Left renal cortex interstitium (tissue), 4 donors: ENCODE measurements at regions not wholly inside any gene's neighbourhood (a gene's known extent, or its start where the extent isn't known, plus 50 kb on each side); places are given as distances from the start of the nearest gene placed in this dataset.

Source experiments
- DNase-seq, 4 donors: peaks; one replicate each; pipeline ENCODE4 v3.0.0-alpha.2; 2013; ENCODE audit warnings: low read depth in 4 of 4, low spot score in 2 of 4, missing footprints in 1 of 4

DNA sequence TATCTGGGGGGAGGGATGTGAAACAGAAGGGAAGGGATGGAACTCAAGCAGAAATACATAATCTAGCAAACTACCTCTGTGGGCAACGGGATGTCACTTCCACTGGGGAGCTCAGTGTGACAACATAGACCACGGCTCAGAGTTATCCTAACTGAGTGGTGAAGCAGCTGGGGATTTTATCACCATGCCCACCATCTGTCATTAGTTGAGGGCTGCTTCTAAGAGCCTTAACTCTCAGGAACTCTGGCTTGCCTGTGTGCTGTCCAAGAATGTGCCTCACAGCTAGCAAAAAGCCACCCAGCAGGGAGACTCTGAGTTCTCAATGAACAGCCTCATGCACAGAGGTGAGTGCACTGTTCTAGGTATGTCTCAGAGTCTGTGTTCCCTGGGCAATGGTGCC, 90.6 kb upstream of the CXCL14 start:
- no peak for DNase-seq

DNA sequence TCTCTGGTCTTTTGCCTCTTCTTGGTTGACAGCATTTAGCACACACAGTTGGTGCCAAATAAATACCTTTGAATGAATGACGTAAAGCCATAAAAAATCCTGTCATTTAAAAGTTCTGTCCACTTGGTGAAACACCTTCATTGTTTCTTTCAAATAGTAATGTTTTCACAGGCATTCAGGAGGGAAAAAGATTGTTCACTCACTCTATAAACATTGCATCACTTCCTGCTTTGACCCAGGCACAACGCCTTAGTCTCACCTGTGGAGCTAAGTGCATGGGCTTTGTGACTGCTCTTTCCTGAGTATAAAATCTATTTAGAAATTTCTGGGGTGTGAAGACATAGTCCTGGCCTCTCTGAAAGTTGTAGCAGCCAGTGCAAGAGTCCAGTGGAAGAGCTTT, 88.9 kb upstream of the CXCL14 start:
- no peak for DNase-seq

DNA sequence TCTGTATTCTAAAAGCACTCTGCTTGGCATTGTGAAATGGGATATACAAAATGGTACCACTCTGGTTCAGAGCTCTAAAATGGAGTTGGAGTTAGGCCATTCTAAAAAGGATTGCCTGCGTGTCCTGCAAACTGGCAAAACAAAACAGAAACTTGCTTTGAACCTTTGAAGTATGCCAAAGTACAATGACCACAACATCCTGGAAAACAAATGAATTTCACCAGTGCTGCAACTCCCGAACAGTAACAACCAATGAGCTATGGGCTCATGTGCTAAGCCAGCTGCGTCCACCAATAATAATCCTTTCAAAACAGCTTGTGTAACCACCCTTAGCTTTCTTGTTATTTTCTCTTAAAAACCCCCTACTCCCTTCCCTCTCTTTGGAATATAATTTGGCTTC, 88.4 kb upstream of the CXCL14 start:
- DNase-seq, result no peak

DNA sequence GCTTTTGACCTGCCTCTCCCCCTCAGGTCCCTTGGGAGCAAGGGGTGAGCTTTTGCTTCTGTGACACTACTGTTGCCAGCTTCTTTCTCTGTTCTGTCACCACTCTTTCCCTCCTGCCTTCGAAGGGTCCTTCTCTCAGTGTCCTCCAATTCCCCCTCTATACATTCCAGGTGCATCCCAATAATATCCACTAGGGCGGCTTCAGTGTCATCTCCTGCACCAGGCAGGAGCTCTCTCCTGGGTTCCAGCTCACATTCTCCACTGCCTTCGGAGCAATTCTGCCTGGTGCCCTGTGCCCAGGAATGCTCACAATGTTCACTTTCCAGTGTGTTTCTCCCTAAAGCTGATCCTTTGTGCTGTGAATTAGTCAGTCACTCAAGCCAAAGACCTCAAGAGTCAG, 83.9 kb upstream of the CXCL14 start:
- no peak for DNase-seq

DNA sequence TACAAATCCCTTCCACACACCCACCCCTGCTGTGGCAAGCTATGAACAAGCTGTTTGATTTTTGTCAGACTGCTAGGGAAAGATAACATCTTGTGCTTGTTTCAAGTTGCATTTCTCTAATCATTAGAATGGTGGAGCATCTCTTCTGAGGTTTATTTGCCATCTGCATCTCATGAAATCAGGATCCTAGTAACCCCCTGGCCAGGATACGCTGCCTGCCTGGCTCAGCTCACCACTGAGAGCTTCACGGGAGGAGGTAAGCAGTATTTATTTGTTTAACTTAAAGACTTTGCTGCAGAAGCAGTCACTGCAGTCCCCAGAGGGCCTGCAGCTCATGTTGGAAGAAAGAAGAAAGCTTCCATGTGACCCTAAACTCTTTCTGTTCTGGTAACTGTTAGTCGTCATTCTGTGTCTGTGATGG, 83.3 kb upstream of the CXCL14 start:
- DNase-seq, result no peak

DNA sequence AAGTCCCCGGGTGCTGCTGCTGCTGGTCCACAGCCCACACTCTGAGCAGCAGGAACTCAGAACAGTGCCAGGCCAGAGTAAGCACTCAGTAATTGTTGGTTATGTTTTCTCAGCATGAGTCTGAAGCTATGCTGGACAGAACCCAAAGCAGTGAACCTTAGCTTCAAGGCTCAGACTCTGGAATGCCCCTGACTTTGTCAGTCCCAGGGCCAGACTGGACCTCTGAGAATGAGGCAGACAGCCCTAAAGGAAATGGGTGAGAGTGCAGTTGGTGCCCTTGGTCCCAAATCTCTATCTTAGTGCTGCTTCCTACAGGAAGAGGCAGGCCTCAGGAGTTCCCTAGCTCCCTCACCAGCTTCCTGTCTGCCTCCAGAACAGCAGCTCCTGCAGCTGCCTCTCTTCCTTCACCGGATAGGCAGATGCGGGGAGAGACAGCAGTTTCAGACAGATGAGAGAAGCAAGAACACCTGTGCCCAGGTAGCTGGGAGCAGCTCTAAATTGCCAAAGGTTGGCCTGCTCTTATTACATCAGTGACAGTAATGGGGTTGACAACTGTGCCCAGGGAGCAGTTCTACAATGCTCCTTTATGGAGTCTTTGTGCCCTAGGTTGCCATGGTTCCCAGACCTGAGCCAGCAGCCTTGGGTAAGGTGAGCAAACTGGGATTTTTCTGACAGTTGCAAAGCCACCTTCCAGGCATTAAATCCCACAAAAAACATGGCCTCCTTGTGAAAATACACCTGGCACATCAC, 82.2 kb upstream of the CXCL14 start:
- no peak for DNase-seq

DNA sequence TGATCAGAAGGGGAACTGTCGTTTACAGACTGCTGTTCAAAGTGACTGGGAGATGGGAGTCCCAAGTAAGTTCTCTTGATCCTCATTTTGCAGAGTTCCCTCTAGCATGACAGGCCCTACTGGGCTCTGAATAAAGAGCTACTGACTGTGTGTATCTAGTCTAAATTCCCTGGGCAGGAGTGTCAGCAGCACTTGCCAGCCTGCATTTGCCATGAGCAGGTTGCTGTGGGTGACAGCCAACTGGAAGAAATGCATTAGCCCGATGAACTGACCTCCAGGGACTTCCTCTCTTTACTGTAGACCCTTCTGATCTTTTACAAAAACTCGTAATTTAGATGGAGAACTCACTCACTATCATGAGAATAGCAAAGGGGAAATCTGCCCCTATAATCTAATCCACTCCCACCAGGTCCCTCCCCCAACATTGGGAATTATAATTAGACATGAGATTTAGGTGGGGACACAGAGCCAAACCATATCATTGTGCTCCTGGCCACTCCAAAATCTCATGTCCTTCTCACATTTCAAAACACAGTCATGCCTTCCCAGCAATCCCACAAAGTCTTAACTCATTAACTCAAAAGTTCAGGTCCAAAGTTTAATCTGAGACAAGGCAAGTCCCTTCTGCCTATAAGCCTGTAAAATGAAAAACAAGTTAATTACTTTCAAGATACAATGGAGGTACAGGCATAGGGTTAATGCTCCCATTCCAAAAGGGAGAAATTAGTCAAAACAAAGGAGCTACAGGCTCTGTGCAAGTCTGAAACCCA, 78.9 kb upstream of the CXCL14 start:
- DNase-seq, result no peak

DNA sequence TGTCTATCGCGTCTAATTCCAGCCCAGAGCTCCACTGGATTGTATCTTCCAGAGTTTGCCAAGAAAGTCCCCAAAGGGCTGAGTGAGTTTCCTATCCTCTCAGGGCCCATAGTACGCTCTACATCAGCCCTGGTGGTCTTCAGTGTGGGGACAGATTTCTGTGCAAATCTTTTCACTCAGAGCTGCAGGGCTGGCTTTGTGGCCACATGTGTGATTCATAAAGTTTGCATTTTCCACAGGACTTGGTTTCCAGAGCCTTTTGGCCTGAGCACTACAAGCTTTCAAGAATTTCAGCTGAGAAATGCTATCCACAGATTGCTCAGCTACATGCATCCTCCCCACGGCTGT, 76.7 kb upstream of the CXCL14 start:
- DNase-seq, result no peak

DNA sequence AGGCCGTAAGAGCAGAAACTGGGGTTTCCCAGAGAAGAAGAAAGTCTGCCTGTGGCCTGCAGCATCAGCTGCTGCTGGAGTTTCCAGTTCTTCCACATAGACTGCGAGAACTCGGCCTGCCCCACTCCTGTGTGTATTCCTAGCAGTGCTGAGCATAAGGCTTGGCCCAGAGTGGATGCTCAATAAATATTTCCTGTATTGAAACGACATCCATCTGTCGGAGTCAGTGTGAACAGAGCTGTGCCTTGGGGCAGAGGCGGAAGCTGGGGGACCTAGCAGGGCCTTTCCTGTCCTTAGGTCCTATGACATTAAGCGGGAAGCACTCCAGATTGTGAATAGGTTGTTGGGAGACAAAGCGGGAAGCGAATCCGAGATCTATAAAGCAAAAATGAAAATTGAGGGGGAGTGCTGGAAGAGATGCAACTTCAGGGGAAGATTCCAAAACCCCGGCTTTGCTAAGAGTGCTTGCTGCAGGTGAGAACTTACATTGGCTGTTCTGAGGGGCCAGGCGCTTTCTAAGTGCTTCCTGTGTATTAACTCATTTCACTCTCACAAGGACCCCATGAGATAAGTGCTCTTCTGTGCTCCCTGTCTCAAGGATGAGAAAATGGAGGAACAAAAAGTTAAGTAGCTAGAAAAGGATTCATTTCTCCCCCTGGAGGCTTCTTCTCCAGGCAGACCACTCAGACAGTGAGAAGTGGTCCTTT, 76.1 kb upstream of the CXCL14 start:
- DNase-seq, result no peak

DNA sequence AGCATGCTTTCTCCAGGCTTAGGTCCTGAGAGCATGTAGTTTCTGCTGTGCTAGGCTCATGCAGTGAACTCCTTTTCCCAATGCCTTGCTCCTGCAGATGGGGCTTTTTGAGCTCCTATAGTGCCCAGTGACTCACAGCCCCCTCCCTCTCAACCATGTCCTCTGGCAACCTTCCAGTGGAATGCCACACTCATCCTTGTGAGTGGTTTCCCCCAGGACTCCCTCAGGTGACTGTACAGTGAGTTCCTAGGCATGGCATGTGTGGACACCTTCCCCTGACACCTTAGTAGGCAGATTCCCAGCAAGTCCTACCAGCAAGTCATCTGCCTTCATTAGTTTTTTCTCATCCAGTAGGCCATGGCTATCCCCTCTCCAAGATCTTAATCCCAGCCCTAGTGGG, 72.4 kb upstream of the CXCL14 start:
- DNase-seq, result no peak

DNA sequence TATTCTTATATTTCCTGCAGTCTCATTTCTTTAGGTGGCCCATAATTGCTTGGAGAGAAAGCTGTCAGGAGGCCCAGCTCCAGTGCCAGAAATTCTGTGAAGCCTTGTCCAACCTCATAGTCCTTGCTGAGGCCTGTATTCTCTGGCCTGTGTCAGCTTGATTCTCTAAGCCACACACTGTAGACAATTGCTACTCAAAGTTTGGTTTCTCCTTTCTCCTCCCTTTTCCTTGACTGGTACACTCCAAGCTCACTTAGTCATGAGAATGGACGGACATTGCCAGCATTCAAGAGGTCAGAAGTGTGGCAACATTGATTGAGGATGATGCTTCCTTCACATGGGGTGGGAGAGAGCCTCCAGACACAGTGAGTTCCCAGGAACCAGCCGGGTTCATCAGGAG, 71.3 kb upstream of the CXCL14 start:
- DNase-seq, result no peak

DNA sequence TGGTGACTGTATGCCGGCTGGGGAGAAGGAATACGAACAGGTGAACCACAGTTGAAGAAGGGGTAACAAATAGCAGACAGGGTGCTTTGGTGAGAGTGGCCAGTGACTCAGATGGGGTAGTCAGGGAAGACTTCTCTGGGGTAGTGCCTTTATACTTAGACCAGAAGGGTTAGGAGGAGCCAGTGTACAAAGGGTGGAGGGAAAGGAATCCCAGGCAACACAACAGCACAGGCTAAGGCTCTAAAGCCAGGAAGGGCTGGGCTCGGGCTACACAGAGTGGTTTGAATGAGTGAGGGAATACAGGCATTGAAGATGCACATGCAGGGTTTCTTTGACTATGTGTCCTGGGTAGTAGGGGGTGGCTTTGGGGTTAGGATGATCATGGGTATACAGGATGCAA, 70.6 kb upstream of the CXCL14 start:
- no peak for DNase-seq

DNA sequence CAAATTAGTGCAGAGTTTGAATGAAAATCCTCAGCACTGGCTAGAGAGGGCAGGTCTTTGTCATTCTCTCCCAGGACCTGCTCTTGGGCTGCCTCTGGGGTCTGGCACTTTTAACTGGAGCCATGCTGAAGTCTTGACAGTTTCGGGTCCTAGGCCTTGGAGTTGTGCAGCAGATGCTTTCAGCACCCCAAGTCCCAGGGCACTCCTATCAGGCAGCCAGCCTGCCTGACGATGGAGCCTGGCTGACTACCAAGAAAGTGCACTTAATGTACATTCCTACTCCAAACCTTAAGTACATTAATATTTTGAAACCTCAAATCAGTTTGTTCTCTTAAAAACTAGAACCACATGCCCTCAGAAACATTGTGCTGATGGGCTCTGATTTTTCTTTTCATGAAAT, 69.3 kb upstream of the CXCL14 start:
- DNase-seq, result no peak

DNA sequence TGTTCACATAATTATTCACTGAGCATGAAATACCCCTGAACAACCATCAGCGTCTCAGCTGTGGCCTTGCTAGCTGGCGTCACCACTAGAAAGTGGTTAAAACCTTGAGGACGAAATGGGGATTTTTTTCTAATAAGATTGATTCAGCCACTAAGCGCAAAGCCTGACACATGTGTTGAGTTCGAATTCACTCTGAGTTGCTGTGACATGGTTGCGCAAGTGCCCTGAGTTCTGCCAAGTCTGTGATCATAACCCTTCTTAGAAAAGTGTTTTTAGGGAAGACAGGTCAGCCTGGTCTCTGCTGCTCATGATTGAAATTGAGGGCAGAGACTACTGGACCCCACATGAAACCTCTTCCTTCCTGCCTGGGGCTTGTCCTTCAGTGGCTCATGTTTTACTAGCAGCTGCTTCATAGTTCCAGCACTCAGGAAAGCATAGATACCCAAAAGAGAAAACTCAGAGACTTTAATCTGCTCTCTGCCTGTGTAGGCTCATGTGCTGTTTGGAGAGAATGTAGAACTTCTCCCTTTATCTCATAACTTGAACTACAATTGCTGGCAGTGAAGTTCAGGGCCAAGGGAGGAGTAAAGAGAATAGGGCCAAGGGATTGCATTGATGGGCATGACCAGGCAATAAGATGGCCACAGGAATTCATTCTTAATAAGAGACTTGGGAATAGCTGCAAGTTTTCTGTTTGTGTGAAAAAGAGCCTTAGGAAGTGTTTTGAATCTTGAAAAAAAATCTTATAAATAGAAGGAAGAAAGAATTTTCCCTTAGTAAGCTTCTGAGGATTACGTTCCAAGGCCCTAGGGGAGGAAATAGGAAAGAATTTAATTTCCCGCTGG, 66.8 kb upstream of the CXCL14 start:
- DNase-seq, result no peak

DNA sequence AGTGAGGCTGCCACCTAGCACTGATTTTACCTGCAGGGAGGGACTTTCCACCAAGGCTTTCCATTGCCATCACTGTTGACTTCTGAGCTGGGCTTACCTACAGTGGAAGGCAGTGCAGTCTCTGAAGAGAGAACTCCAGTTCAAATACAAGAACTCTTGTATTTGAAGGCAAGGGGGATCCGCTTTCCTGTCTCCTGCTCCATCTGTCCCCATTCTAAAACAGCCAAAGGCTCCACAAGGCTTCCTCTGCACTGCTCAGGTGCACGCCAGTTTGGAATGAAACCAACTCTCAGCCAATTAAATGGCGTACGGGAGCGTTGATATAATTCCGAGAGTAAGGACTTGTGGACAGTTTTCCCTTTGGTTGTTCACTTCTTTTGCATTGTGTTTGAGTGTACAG, 66.0 kb upstream of the CXCL14 start:
- no peak for DNase-seq

DNA sequence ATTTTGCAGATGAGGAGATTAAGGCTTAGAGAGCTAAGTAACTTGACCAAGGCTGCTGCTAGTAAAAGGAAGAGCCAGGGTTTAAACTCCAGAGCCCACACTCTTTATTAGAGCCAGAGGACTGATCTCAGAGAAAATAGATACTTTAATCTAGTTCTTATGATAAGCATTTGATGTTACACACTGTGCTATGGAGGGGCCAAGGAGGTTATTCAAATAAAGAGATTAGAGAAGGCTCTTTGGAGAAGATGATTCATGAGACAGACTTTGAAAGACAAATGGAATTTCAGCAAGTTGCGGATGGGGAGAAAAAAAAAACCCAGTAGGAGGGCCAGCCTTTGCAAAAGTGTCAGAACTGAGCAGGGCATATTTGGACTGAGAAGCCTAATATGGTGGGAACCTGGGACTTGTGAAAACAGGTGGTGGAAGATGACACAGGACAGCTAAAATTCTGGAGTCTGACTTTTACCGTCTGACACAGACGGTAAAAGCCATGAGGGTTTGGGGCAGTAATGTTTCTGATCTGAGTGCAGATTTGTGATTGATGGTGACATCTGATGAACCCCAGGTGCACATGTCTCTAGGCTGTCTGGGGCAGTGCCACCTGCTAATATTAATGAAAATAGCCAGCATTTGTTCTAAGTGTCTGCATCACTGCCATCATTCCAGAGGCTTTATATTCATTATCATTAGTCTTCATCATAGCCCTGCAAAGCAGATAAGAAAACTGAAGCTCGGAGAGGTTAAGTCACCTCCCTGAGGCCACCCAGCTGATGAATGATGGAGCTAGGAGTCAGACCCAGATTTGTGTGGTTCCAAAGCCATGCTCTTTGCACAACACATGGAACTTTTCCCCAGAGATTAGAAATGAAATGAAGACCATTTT, 65.3 kb upstream of the CXCL14 start:
- no peak for DNase-seq

DNA sequence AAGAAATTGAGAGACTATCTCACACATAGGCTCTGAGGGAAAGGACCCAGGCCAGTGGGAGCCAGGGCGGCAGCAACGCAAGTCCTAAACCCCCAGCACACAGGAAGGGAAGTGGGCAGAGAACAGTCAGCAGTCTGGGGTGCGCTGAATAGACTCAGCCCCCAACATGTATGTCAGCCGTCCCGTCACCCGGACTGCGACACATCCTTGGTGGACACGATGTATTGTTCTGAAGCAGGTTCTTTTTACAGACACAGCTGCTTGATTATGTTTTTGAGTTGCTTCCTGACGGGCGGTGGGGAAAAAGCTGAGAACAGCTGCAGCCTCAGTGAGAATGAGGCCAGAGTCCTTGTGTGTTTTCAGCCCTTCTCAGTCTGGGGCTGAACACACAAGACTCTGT, 64.1 kb upstream of the CXCL14 start:
- DNase-seq, result no peak

DNA sequence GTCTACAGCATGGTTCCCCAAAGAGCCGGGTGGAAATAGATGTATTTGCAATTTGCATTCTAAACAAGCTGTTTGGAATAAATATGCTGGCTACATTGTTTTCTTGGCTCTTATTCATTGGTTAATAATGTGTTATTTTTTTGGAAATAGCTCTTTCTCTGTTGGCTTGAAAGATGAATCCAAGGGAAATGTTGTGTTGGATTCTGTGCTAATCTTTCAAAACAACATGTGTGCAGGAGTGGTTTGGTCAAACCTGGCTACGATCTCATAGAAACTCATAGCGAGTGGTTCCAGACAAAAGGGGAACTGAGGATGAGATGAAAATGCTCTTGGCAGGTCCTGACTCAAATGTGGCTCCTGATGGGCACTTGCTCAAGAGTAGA, 63.7 kb upstream of the CXCL14 start:
- DNase-seq, result no peak

DNA sequence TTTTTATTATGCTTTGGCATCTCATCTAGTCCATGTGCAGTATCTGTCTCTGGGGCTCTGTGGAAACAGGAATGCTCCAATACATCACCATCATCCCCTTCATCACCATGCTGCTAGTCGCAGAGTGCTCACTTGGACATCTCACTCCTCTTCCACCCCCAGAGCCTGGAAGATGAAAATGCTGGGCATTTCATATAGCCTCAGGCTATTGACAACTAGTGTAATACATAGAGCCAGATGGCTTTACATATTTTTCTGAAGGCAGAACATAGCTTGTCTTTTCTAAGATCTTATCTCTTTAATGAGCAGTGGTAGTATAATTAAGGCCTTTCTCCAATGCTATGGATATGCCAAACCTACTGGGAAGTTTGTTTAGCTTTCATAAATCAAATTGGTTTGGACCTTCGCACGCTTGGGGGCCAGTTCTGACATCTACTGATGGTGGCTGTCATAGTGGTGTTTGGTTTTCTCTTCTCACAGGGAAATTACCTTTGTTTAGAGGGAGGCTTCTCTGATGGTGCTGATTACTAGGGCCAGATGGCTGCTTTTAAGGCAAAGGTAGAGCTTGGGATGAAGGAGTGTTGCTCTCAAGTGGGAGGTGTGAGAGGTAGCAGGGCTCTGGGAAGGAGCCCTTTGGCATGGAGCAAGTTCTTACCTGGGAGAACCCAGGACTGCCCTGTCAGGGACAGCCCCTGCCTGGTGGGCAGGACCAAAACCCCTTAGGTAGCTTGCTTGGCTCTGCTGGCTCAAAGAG, 63.1 kb upstream of the CXCL14 start:
- DNase-seq, result no peak
